HG02623 (cell line): ENCODE measurements at regions not wholly inside any gene's neighbourhood (a gene's known extent, or its start where the extent isn't known, plus 50 kb on each side); places are given as distances from the start of the nearest gene placed in this dataset.
"Not testable (repeated sequence)": the region's sequence is repeated elsewhere in the genome, so short reads cannot be mapped to it uniquely, and the experiment has no call there.

Experiments used
- ATAC-seq: cut with Tn5 transposase; IDR thresholded peaks from one replicate; pipeline ENCODE4 v1.9.1; 2021; ENCODE audit warnings: moderate library complexity; ENCODE audit not compliant: unreplicated experiment

DNA sequence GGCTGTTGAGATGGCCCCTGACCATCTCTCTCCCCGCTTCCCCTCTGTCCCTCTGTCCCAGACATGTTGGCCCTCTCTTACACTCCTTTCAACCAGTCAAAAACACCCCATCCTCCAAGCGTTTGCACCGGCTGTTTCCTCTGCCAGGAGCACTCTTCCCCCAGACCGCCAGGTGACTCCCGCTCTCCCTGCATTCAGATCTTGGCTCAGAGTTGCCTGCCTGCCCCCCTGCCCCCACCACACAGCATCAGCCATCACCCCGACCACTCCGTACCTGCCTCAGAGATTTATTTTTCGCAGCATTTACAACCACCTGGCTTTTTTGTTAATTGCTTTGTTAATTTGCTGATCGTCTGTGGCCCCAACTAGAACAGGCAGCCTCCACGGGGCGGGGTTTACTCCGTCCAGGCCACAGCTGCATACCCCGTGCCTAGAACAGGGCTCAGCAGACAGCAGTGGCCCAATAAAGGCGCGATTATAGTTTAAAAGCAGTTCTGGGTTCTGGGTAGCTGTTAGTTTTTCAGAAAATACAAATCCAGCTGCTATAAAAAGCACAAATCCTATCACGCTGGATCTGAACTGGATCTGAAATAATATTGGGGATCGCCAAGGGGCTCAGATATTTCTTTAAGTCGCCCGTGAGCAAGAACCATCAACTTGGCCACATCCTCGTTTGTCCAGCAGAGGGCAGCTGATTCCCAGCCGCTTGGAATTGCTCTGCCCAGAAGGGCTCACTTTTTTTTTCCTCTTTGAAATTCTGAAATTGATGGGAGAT lies 173.6 kb downstream of the IRF8 start:
- ATAC-seq = no peak

DNA sequence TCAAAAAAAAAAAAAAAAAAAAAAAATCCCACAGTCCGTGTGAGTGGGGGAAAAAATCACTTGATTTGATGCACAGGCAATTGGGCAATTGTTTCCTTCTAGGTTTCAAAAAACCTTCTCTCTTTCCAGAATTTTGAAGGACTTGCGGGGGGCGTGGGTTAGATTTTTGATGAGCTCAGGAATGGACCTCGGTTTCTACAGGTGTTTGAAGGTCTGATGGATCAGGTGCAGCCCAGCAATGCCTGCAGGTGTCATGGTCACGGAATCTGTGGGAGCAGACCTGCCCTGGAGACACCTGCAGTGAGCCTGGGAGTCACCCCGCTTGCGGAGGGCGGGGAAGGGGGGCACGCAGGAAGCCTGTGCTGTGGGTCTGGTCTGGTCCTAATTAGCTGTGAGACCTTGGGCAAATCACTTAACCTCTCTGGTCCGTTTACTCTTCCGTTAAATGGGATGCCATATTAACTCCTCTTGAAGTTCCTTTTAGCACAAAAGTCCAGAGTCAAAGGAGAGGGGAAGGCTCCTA lies 174.2 kb downstream of the IRF8 start:
- no peak for ATAC-seq

DNA sequence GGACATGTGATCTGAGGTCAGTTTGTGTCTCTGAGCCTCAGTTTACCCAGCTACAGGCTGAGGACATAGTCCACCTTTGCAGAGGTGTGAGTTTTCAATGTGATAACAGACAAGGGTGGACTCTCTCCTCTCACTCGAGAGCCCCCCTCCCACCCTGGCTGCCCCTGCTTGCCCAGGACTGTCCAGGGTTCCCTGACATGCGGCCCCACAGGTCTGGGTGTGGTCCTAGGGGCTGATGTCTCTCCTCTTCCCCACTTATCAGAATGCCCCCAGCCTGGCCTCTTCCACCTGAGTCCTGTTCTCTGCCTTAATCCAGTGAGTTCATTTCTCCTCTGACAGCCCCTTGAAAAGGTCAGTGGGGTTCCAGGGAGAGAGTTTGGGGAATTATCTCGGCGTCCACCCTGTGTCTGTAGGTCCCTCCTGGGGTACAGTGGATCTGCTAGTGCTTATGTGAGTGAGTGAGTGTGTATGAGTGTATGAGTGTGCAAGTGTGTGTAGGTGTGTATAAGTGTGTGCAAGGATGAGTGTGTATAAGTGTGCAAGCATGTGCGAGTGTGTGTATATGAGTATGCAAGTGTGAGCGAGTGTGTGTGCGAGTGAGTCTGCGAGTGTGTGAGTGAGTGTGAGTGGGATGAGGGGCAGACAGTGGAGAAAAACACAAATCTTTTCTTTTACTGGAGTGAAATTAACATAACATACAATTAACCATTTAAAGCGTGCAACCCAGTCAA lies 175.0 kb downstream of the IRF8 start:
- no peak for ATAC-seq

DNA sequence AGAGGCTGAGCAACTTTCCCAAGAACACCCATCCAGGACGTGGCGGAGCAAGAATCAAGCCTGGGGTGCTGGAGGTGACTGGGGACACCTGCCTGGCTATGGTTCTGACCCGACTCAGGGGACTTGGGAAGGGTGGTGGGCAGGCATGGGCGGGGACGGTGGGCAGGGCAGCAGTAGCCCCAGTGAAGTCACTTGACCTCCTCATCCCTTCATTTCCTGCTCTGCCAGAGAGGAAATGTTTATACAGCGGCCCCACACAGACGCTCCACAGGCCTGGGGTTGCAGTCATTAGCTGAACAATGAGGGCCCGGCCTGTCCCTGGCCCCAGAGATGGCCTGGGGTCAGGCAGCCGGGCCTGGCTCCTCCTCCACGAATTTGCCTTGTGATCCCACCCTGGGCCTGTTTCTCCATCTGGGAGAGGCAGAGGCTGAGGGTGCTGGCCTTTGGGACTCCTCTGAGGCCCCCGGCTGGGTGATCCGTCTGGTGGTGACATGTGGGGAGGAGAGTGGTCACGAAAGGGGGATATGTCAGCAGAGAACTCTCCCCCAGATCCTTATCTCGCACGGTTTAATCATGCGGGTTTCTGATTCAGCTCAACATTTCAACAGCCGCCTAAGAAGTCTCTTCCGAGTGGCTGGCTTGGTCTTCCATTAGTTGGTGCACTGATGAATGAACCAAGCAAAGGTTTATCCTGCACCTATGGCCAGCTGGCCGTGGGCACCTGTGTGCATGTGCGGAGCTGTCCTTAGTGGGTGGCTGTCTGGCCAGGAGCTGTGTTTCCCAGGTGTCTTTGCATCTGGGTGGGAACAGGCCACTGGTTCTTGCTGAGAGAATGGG lies 175.9 kb downstream of the IRF8 start:
- no peak for ATAC-seq

DNA sequence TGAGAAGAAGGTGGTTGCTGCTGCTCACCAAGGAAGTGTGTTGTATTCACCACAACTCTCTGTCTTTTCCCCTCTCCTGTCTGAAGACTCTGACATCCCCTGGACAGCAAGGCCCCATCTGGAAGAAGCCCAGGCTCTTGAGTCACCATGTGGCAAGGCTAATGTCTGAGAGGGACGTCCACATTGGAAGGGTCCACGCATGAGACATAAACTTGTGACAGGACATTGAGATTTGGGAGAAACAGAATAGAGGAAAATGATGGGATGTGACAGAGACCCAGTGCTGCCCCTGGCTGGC lies 176.5 kb downstream of the IRF8 start:
- ATAC-seq = no peak

DNA sequence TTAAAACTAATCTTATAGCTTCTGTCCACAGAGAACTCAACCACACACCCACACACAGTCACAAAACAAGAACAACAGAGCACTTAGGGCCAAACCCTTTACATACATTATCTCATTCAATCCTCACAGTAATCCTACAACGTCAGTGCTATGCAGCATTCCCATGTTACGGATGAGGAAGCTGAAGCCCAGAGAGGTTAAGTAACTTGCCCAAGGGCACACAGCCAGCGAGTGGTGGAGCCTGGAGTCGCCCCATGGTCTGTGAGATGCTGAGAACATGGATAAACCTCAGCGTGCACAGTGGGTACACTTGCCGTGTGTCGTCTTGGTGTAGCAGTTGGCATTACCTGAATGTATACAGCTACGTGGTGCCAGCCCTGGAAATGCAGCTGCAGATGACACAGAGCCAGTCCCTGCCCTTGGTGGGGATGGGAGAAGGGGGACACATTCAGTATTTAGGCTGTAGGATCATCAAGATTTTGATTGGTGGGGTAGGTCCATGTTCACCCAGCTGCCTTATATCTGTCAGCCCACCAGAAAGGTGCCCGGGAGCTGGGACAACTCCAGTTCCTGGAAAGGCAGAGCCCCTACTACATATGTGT lies 177.0 kb downstream of the IRF8 start:
- ATAC-seq = no peak

DNA sequence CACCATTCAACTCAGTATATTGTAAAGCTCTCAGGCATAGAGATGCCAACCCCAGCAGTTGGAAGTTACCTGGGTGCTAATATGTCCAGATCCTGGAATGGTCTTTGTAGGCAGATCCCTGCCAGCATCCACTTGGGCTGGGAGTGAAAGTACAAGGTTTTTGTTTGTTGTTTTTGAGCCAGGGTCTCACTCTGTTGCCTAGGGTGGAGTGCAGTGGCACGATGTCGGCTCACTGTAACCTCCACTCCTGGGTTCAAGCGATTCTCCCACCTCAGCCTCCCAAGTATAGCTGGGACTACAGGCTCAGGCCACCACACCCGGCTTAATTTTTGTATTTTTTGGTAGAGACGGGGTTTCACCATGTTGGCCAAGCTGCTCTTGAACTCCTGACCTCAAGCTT lies 177.6 kb downstream of the IRF8 start:
- no peak for ATAC-seq

DNA sequence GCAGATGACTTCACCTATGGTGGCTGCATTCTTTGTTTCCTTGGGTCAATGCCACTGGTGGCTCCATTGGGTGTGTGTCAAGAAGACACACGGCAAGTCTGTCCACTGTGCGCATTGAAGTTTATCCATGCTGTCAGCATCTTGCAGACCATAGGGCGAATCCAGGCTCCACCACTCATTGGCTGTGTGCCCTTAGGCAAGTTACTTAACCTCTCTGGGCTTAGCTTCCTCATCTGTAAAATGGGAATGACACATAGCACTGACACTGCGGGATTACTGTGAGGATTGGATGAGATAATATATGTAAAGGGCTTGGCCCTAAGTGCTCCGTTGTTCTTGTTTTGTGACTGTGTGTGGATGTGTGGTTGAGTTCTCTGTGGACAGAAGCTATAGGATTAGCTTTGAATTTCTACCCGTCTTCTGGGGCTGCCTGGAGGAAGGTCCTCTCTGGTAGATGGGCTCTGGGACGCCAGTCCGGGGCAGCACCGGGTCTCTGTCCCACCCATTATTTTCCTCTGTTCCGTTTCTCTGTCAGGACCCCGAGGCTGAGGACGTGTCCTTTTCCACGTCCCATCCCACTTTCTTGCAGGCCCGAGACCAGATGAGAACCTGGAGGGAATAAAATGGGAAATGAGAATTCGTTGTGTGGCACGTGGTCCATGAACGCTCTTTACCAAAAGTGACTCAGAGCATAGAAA lies 178.4 kb downstream of the IRF8 start:
- ATAC-seq = no peak

DNA sequence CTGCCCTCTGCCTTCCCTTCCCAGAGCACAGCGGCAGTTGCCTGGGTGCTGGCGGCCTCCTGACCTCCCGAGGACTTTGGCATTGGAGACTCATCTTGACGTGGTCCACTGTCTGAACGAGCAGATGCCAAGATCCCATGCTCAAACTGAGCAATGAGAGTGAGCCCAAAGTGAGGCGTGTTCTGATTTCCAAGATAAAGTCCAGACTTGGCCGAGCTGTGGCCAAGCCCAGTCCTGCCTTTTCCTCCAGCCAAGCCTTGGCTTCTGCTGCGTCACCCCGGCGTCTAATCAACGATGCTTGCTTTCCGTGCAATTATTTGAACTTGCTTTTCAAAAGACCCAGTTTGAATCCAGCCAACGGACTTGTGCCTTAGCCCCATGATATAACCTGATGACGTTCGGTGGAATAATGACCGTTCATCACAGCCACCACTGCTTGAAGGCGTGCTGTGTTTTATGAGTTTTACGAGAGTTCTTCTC lies 179.2 kb downstream of the IRF8 start:
- no peak for ATAC-seq

DNA sequence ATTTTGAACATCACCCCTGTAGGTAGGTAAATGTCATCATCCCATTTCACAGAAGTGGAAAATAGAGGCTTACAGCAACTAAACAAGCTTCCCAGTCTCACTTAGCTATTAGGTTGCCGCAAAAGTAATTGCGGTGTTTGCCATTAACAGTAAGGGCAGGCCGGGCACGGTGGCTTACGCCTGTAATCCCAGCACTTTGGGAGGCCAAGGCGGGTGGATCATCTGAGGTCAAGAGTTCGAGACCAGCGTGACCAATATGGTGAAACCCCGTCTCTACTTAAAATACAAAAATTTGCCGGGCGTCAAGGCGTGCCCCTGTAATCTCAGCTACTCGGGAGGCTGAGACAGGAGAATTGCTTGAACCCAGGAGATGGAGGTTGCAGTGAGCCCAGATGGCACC lies 179.7 kb downstream of the IRF8 start:
- not testable (repeated sequence) for ATAC-seq

DNA sequence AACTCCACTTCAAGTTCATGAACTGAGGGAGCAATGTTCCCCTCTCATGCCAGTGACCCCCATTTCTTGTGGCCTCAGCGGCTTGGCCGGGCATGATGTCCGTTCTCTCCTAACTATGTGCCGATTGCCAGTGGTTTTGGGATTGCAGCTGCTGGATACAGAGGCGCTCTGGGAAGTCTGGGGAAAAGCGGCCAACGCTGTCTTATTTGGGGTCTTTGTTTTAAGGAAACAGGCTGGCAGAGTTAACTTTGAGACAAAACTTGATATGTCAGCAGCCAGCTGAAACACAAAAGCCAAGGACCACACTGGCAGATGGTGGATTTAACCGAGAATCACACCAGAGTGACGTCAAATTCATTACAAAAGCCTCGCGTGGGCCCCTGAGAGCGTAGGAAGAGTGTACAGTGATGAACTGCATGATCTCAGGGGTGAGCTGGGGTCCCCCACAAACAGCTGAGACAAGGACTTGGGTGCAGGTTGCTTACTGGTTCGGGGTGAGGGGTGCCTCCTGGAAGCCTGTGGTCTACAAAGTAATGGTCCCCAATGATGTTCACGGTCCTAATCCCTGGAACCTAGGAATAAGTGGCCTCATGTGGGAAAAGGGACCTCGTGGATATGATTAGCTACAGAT lies 180.4 kb downstream of the IRF8 start:
- ATAC-seq = no peak

DNA sequence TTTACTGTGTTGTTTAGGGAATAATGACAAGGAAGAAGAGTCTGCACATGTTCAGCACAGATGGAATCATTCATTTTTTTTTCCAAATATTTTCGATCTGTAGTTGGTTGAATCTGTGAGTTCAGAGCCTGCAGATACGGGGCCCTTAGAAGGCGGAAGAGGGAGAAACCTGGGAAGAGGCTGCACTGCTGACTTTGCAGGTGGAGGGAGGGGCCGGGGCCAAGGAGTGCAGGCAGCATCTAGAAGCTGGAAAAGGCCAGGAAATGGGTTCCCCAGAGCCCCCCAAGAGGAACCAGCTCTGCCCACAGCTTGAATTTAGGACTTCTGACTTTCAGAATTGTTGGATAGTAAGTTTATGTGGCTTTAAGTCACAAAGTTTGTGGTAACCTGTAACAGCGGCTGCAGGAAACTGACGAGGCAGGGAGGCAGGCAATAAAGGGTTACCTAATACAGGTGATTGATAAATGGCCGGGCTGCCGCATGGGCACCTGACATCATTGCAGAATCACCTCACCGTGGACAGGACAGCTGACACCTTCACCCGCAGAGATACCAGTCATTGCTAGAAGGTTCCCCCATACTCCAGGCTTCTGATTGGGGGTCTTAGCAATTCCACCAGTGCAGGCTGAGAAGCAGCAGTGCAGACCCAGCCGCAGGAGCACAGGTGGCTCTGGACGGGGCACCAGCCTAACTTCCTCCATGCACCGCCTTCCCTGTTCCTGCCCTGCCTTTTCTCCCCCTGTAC lies 181.3 kb downstream of the IRF8 start:
- no peak for ATAC-seq

DNA sequence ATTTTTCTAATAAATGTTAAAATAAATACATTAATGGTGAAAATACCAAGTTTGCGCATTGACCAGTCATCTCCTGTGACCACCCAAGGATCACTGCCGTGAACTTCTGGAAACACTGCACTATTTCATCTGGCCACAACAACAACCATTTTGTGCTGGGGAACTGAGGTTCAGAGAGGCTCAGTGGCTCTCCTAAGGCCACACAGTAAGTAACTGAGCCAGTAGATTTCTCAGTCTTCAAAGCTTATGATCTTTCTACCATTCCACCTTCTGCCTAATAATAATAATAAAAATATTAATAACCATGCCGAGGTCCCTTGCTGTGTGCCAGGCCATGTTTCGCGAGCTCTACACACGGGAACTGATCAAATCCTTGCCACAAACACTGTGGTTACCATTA lies 182.0 kb downstream of the IRF8 start:
- ATAC-seq = no peak

DNA sequence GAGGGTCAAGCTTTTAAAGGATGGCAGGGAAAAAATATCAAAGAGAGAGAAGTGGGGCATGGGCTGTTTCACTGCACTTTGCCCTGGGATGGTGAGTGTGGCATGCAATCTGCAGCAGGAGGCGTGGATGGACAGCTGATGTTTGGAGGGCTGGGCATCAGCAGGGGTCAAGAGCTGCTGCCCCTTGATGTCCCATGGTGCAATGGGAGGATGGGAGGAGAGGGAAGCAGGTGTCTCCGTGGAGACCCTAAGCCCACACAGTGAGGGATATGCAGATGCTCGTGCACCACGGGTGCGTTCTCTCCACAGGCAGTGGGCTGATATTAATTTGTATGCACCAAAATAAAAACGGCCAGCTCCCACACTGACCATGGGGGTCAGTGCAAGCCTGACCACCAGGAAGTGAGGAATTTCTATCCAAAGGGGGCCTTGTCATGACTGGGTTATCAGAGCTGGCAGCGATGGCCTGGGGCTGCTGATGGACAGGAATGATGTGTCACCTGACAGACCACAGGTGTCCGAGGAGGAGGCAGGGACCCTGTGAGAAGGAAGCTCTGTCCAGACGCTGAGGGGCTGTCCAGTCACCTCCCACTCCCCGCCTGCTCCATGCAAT lies 183.6 kb downstream of the IRF8 start:
- ATAC-seq = no peak

DNA sequence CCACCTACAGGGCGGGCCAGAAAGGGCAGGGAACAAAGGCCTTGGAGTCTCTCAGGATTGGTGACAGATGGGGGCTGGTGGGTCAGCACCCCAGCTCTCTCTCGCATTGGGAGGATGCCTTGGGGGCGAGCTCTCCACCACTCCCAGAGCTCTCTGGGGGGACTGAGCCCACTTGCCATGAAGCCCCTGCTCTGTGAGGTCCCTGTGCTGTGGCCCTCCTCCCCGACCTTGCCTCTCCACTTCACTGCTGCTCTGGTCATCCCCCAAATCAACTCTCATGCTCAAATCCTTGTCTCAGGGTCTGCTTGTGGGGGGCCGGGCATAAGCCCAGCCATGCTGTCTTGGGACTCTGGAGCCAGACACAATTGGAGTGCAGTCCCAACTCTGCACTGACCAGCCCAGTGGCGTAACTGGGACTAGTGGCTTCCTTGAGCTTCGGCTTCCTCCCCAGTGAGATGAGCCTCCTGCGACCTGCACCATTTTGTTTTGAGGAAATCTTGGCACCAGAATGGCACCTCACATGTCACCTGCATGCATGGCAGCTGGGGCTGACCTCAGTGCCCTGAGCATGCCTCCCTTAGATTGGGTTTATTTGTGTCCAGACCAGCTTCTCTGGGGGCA lies 184.5 kb downstream of the IRF8 start:
- ATAC-seq = no peak

DNA sequence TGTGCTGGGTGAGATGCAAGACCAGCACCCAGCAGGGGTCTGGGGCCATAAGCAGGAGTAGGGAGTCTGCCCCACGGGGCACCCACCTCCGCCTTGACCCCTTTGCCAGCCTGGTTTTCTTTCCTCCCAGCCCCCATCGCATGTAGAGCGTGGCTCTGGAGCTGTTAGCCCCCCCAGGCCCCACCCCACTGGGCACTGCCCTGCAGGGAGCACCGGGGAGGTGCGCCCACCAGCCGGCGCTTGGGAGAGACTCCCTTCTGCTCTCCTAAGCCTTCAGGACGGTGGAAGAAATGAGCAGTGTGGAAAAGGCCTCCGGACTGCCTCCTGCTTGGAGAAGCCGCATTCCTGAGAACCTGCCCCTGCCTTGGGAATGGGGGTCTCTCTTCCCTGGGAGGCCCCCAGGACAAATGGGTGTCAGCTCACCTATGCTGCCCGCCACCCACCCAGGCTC lies 186.2 kb downstream of the IRF8 start:
- ATAC-seq = no peak

DNA sequence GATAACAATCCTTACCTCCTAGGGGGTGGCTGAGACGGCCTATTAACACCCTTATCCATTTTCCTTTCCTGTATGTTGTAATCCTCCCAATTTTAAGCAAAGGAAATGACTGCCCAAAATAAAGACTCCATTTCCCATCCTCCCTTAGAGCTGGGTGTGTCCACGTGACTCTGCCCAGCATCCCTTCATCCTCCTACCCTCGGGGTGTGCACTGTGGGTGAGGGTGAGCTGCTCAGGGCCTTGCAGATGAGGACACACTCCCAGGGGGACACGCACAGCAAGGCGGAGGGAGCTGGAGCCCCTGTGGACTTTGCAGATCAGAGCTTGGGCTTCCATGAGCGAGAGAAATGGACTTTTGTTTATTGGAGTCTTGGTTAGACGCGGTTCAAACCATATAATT lies 186.8 kb downstream of the IRF8 start:
- no peak for ATAC-seq

DNA sequence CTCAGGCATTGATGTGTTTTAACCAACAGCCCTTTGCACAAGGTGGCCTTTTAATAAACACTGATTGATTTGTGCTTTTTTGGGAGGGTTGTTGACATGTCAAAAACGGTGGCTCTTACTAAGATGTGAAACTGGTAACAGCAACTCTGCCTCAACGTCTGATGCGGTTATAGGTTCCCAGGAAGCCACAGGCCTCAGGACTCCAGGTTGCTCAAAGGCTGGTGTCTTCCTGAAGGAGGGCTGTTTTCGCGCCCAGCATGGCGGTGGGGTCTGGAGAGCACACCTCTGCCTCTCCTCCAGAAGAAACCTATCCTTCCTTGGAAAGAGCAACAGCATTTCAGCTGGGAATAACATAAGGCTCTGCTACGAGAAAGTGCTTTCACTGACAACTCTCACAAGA lies 187.5 kb downstream of the IRF8 start:
- no peak for ATAC-seq
